Sigmoid colon (tissue), 6 donors: ENCODE measurements at regions not wholly inside any gene's neighbourhood (a gene's known extent, or its start where the extent isn't known, plus 50 kb on each side); places are given as distances from the start of the nearest gene placed in this dataset.

Source experiments
- DNase-seq: peaks from one replicate; pipeline ENCODE4 v3.0.0-alpha.2; 2019
- H3K27ac ChIP-seq, 4 donors: fragments of 200-600 bp; sonication (generic); one replicate each; pipeline ENCODE4 v1.5.1; 2016 to 2019; ENCODE audit warnings: mild to moderate bottlenecking in 1 of 4
- H3K27me3 ChIP-seq, 3 donors: fragments of 200-600 bp; sonication (generic); one replicate each; pipeline ENCODE4 v1.5.1; 2019; ENCODE audit warnings: mild to moderate bottlenecking in 1 of 3
- H3K36me3 ChIP-seq, 4 donors: fragments of 200-600 bp; sonication (generic); one replicate each; pipeline ENCODE4 v1.5.1; 2016 to 2019
- H3K4me1 ChIP-seq, 4 donors: fragments of 200-600 bp; sonication (generic); one replicate each; pipeline ENCODE4 v1.5.1; 2017 to 2019
- H3K4me3 ChIP-seq, 4 donors: fragments of 200-600 bp; sonication (generic); one replicate each; pipeline ENCODE4 v1.5.1; 2017 to 2019; ENCODE audit warnings: mild to moderate bottlenecking in 2 of 4, moderate library complexity in 1 of 4
- H3K9me3 ChIP-seq, 4 donors: fragments of 200-600 bp in 3 of 4; sonication (generic) in 3 of 4; one replicate each; pipeline versions ENCODE4 v1.5.1 to v1.6.1; 2013 to 2019
- EP300 ChIP-seq, 4 donors: sonication (generic); formaldehyde crosslinking; IDR thresholded peaks; one replicate each; pipeline ENCODE4 v1.6.1; 2017; ENCODE audit warnings: antibody characterized with exemption in 4 of 4
- POLR2A ChIP-seq, 2 donors: fragments of 450-650 bp; IDR thresholded peaks; one replicate each; pipeline ENCODE4 v1.6.1; 2016; ENCODE audit warnings: antibody characterized with exemption in 2 of 2, mild to moderate bottlenecking in 2 of 2, moderate library complexity in 2 of 2
- POLR2AphosphoS5 ChIP-seq, 4 donors: sonication (generic); formaldehyde crosslinking; IDR thresholded peaks; one replicate each; pipeline ENCODE4 v1.6.1; 2017; ENCODE audit warnings: antibody characterized with exemption in 4 of 4
- WGBS, 2 donors: extraction: QIAGEN DNeasy Blood & Tissue Kit; methylation state at CpG; one replicate each; pipeline ENCODE4 v1.1.7; 2013; 5-methylcytosine and 5-hydroxymethylcytosine counted together
- intact Hi-C: fragments of 100-400 bp; cut with DNase I; formaldehyde crosslinking; loops from one replicate; pipeline ENCODE4 v1.15.1; 2023
- TF ChIP-seq, protein P1 (sequence below), 4 experiments: fragments of 450-650 bp in 3 of 4; fragments of 200-600 bp in 1 of 4; IDR thresholded peaks; one replicate each; pipeline ENCODE4 v1.5.1; 2016 to 2019; ENCODE audit warnings: antibody characterized with exemption in 4 of 4, mild to moderate bottlenecking in 3 of 4, moderate library complexity in 2 of 4
- donor health status: healthy with polysubstance abuse.
- donor health status: healthy.

DNA sequence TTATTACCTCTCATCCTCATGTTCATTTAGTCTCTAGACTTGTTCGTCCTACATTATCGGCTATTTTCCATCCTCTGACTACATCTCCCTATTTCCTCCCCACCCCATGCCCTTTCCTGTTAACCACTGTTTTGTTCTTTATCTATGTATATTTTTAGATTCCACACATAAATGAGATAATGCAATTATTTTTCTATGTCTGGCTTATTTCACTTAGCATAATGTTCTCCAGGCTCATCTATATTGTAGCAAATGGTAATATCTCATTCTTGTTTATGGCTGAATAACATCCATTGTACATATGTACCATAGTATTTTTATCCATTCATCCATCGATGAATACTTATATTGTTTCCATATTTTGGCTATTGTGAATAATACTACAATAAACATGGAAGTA, 84.6 kb upstream of the PTPRR start:
- Histone ChIP-seq H3K27ac (no peak overlapping the region), H3K27me3 (no peaks in the 10 kb centered on the region), H3K36me3 (no peaks in the 10 kb centered on the region), H3K4me3 (no peak overlapping the region), H3K4me1 (no peaks in the 10 kb centered on the region), H3K9me3 (no peaks in the 10 kb centered on the region)
- no peak for TF ChIP-seq POLR2AphosphoS5 (IDR thresholded peaks at IDR 0.05)
- TF ChIP-seq, protein P1, sequence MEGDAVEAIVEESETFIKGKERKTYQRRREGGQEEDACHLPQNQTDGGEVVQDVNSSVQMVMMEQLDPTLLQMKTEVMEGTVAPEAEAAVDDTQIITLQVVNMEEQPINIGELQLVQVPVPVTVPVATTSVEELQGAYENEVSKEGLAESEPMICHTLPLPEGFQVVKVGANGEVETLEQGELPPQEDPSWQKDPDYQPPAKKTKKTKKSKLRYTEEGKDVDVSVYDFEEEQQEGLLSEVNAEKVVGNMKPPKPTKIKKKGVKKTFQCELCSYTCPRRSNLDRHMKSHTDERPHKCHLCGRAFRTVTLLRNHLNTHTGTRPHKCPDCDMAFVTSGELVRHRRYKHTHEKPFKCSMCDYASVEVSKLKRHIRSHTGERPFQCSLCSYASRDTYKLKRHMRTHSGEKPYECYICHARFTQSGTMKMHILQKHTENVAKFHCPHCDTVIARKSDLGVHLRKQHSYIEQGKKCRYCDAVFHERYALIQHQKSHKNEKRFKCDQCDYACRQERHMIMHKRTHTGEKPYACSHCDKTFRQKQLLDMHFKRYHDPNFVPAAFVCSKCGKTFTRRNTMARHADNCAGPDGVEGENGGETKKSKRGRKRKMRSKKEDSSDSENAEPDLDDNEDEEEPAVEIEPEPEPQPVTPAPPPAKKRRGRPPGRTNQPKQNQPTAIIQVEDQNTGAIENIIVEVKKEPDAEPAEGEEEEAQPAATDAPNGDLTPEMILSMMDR (IDR thresholded peaks at IDR 0.05), result no peak
- TF ChIP-seq POLR2A (IDR thresholded peaks at IDR 0.05), result no peak
- TF ChIP-seq EP300 (IDR thresholded peaks at IDR 0.05), result no peak
- WGBS, 2 donors, result 93 to 96% methylated on average over 3 of the region's 3 CpGs
- intact Hi-C loops, result no loop called here
- DNase-seq, result no peak

DNA sequence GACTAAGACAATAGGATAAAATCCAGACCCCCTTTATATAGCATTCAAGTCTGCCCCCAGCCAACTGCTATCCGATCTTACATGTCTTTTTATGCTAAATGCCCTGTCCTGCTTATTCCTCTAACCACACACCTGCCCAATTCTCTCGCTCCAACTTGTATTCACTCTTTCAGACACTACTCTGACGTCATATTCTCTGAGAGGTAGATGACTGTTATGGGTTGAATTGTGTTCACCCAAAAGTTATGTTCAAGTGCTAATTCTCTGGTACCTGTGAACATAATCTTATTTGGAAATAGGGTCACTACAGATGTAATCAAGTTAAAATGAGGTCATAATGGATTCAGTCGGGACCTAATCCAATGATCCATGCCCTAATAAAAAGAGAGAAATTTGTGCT, 84.0 kb upstream of the PTPRR start:
- no peak for DNase-seq
- TF ChIP-seq POLR2AphosphoS5 (IDR thresholded peaks at IDR 0.05) (no peak), EP300 (IDR thresholded peaks at IDR 0.05) (no peak), POLR2A (IDR thresholded peaks at IDR 0.05) (no peak)
- TF ChIP-seq, protein P1 (IDR thresholded peaks at IDR 0.05), result no peak
- Histone ChIP-seq H3K27me3 (no peaks in the 10 kb centered on the region), H3K9me3 (no peaks in the 10 kb centered on the region), H3K36me3 (no peaks in the 10 kb centered on the region), H3K4me3 (no peak overlapping the region), H3K27ac (no peak overlapping the region), H3K4me1 (no peaks in the 10 kb centered on the region)
- 89 to 91% methylated on average over 4 of the region's 4 CpGs for WGBS, 2 donors
- intact Hi-C loops, result no loop called here

DNA sequence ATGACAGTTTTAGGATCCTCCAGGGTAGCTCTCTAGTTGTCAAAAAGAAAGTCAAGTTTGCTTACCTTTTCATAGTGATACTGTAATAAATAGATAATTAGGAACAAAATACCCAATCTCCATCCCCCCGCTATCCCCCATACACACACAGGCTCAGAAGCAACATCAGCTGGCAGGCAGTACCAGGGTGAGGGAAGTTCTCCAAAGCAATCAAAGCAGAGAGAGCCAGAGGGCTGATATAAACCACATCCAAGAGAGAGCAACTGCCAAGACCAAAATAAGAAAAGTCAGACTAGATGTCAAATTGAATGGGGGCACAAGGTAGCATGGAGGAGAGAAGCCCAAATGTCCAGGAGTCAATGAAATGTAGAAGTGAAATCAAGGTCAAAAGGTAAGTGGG, 80.2 kb upstream of the PTPRR start:
- intact Hi-C loops, result no loop called here
- no peaks in the 10 kb centered on the region for H3K27me3 ChIP-seq
- H3K27ac ChIP-seq, result no peak overlapping the region
- no peaks in the 10 kb centered on the region for H3K9me3 ChIP-seq
- H3K4me1 ChIP-seq, result no peaks in the 10 kb centered on the region
- TF ChIP-seq POLR2AphosphoS5 (IDR thresholded peaks at IDR 0.05), result no peak
- no peaks in the 10 kb centered on the region for H3K36me3 ChIP-seq
- DNase-seq, result no peak
- H3K4me3 ChIP-seq, result no peak overlapping the region
- WGBS, 2 donors, result 94 to 100% methylated on average over 1 of the region's 1 CpG

DNA sequence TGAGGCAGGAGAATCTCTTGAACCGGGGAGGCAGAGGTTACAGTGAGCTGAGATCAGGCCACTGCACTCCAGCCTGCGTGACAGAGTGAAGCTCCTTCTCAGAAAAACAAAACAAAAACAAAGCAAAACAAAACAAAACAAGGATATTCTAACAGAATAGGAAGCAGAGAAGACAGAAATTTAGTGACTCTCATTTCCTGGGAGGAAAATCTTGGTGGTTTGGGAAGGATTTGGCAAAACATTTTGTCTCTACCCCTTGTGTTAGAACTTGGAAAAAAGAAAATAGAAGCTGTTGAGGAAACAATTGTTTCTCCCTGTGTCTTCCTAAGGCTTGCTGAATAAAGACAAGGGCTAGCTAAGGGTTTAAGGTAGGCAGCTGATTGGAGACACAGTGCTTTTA, 79.7 kb upstream of the PTPRR start:
- no peaks in the 10 kb centered on the region for H3K27me3 ChIP-seq
- TF ChIP-seq, protein P1 (IDR thresholded peaks at IDR 0.05), result no peak
- TF ChIP-seq POLR2A (IDR thresholded peaks at IDR 0.05), result no peak
- no peak for TF ChIP-seq EP300 (IDR thresholded peaks at IDR 0.05)
- TF ChIP-seq POLR2AphosphoS5 (IDR thresholded peaks at IDR 0.05), result no peak
- H3K9me3 ChIP-seq, result no peaks in the 10 kb centered on the region
- no peak overlapping the region for H3K4me3 ChIP-seq
- no peaks in the 10 kb centered on the region for H3K4me1 ChIP-seq
- H3K36me3 ChIP-seq, result no peaks in the 10 kb centered on the region
- DNase-seq, result no peak
- 86 to 88% methylated on average over 2 of the region's 2 CpGs for WGBS, 2 donors
- intact Hi-C loops, result no loop called here
- H3K27ac ChIP-seq, result no peak overlapping the region

DNA sequence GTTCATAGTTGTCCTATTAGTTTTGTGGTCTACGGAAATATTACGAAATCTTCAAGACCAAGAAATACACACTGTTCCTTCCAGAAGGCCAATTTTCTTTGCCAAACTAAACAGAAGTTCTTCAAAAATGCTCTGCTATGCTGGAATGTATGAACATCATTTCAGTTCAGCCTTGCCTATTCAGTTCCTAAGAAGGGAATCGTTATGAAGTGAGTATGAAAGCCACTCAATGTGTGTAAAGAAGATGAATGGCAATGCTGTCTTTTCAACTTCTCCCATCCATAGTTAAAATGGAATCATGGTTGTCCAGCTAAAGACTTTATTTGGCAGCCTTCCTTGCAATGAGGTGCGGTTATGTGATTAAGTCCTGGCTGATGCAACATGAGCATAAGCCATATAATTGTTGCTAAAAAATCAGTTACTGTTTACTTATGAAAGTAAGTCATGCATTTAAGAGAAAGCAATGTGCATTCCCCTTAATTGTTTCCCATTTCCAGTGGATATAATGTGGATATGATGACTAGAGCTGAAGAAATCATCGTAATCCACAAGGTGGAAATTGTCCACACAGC, 73.8 kb upstream of the PTPRR start:
- H3K4me1 ChIP-seq, result no peaks in the 10 kb centered on the region
- no peaks in the 10 kb centered on the region for H3K27me3 ChIP-seq
- H3K9me3 ChIP-seq, result no peaks in the 10 kb centered on the region
- TF ChIP-seq POLR2A (IDR thresholded peaks at IDR 0.05), result no peak
- TF ChIP-seq EP300 (IDR thresholded peaks at IDR 0.05), result peak in 1 of 4 donors; percentile 26
- TF ChIP-seq, protein P1 (IDR thresholded peaks at IDR 0.05), result no peak
- peak; percentile 29 to 70 (median 50) for TF ChIP-seq POLR2AphosphoS5 (IDR thresholded peaks at IDR 0.05)
- DNase-seq, result no peak
- peak overlapping the region; percentile 32 to 64 (median 50) for H3K27ac ChIP-seq
- no peaks in the 10 kb centered on the region for H3K36me3 ChIP-seq
- WGBS, 2 donors, result 73 to 76% methylated on average over 5 of the region's 5 CpGs
- H3K4me3 ChIP-seq, result no peak overlapping the region
- intact Hi-C loops, result no loop called here
